ENCODE measurements at regions not wholly inside any gene's neighbourhood (a gene's known extent, or its start where the extent isn't known, plus 50 kb on each side); places are given as distances from the start of the nearest gene placed in this dataset.

- no TSS peak for BruUV-seq (replicated peaks)
- H3K4me3 ChIP-seq (replicated peaks in 1 of 3; ENCODE audit: insufficient read depth in 1 of 3, low read depth in 1 of 3, low read length in 3 of 3): no peak overlapping the region
- H3K36me3 ChIP-seq (ENCODE audit: control insufficient read depth in 2 of 2, extremely low read depth in 1 of 2, insufficient read depth in 2 of 2, low read length in 2 of 2): no peaks in the 10 kb centered on the region
- no peak overlapping the region for H3K9ac ChIP-seq (replicated peaks; ENCODE audit: extremely low read depth, insufficient read depth, low read length)
- no peak for DNase-seq (ENCODE audit: low read depth, low spot score)
- FAIRE-seq: no peak
- no peak overlapping the region for H2AFZ ChIP-seq (ENCODE audit: low read depth, low read length)
- H3K27ac ChIP-seq (ENCODE audit: insufficient read depth, low read depth, low read length): no peak overlapping the region
- peaks cover 9% of the 10 kb centered on the region for H3K9me3 ChIP-seq (replicated peaks; ENCODE audit: control insufficient read depth, insufficient read depth, low read length)
- H3K9me1 ChIP-seq (replicated peaks; ENCODE audit: control insufficient read depth, extremely low read depth, insufficient read depth, low read length): no peaks in the 10 kb centered on the region
- intact Hi-C loops (cut with micrococcal nuclease) (no loop called here), dilution Hi-C loops (cut with MboI; ENCODE audit: extremely low pct_ligation_motif_present, low sequenced_read_pairs) (no loop called here)
- H4K20me1 ChIP-seq (replicated peaks; ENCODE audit: control insufficient read depth, extremely low read depth, insufficient read depth, low read length): no peaks in the 10 kb centered on the region
- TF ChIP-seq POLR2A (IDR thresholded peaks at IDR 0.05; ENCODE audit: low read depth, low read length) (no peak), JUN (IDR thresholded peaks at IDR 0.05; ENCODE audit: borderline replicate concordance, insufficient read depth, insufficient read length, low read depth) (no peak), MAX (IDR thresholded peaks at IDR 0.05; ENCODE audit: insufficient read depth, insufficient read length) (no peak), POLR2AphosphoS5 (IDR thresholded peaks at IDR 0.05; ENCODE audit: insufficient read depth, low read depth, low read length) (no peak), CTCF (IDR thresholded peaks at IDR 0.05; ENCODE audit: extremely low read depth in 1 of 2, insufficient read depth in 1 of 2, low read depth in 1 of 2, low read length in 2 of 2) (no peak)
- CTCF ChIA-PET: no interaction called here
- H3K27me3 ChIP-seq (ENCODE audit: control insufficient read depth in 2 of 2, insufficient read depth in 2 of 2, low read length in 2 of 2): no peaks in the 10 kb centered on the region
- H3K4me2 ChIP-seq (ENCODE audit: insufficient read depth, low read length): no peak overlapping the region
- no peaks in the 10 kb centered on the region for H3K79me2 ChIP-seq (ENCODE audit: control insufficient read depth, insufficient read depth, low read length)
- POLR2A ChIA-PET: no interaction called here
- H3K4me1 ChIP-seq (ENCODE audit: control insufficient read depth, extremely low read depth, insufficient read depth, low read length): no peaks in the 10 kb centered on the region
Measured at GRCh38 chr16:5861241-5861640, 763.6 kb upstream of the EEF2KMT start.

GRCh38 chr16:5858180-5858579 lies 760.6 kb upstream of the EEF2KMT start:
- dilution Hi-C loops (cut with MboI; ENCODE audit: extremely low pct_ligation_motif_present, low sequenced_read_pairs): no loop called here
- Histone ChIP-seq H3K27ac (ENCODE audit: insufficient read depth, low read depth, low read length) (no peak overlapping the region), H3K4me2 (ENCODE audit: insufficient read depth, low read length) (no peak overlapping the region), H3K9me1 (replicated peaks; ENCODE audit: control insufficient read depth, extremely low read depth, insufficient read depth, low read length) (no peaks in the 10 kb centered on the region), H2AFZ (ENCODE audit: low read depth, low read length) (no peak overlapping the region), H3K27me3 (ENCODE audit: control insufficient read depth in 2 of 2, insufficient read depth in 2 of 2, low read length in 2 of 2) (no peaks in the 10 kb centered on the region), H3K79me2 (ENCODE audit: control insufficient read depth, insufficient read depth, low read length) (no peaks in the 10 kb centered on the region), H3K4me1 (ENCODE audit: control insufficient read depth, extremely low read depth, insufficient read depth, low read length) (no peaks in the 10 kb centered on the region), H3K9ac (replicated peaks; ENCODE audit: extremely low read depth, insufficient read depth, low read length) (no peak overlapping the region), H3K36me3 (ENCODE audit: control insufficient read depth in 2 of 2, extremely low read depth in 1 of 2, insufficient read depth in 2 of 2, low read length in 2 of 2) (no peaks in the 10 kb centered on the region), H3K9me3 (replicated peaks; ENCODE audit: control insufficient read depth, insufficient read depth, low read length) (peaks cover 5% of the 10 kb centered on the region), H4K20me1 (replicated peaks; ENCODE audit: control insufficient read depth, extremely low read depth, insufficient read depth, low read length) (no peaks in the 10 kb centered on the region), H3K4me3 (replicated peaks in 1 of 3; ENCODE audit: insufficient read depth in 1 of 3, low read depth in 1 of 3, low read length in 3 of 3) (no peak overlapping the region)
- intact Hi-C loops (cut with micrococcal nuclease): no loop called here
- ChIA-PET POLR2A (no interaction called here), CTCF (no interaction called here)
- no peak for TF ChIP-seq MAX (IDR thresholded peaks at IDR 0.05; ENCODE audit: insufficient read depth, insufficient read length)
- TF ChIP-seq EZH2 (IDR thresholded peaks at IDR 0.05; ENCODE audit: borderline replicate concordance, low read depth, low read length, severe bottlenecking): no peak
- TF ChIP-seq JUN (IDR thresholded peaks at IDR 0.05; ENCODE audit: borderline replicate concordance, insufficient read depth, insufficient read length, low read depth): no peak
- TF ChIP-seq MYC (IDR thresholded peaks at IDR 0.05; ENCODE audit: low read depth, low read length): no peak
- no peak for TF ChIP-seq FOS (IDR thresholded peaks at IDR 0.05; ENCODE audit: borderline replicate concordance, insufficient read depth, low read length)
- no peak for TF ChIP-seq CTCF (IDR thresholded peaks at IDR 0.05; ENCODE audit: extremely low read depth in 1 of 2, insufficient read depth in 1 of 2, low read depth in 1 of 2, low read length in 2 of 2)
- no peak for TF ChIP-seq POLR2A (IDR thresholded peaks at IDR 0.05; ENCODE audit: low read depth, low read length)
- no peak for TF ChIP-seq GATA2 (IDR thresholded peaks at IDR 0.05; ENCODE audit: insufficient read depth, insufficient read length, low read depth, low read length)
- TF ChIP-seq POLR2AphosphoS5 (IDR thresholded peaks at IDR 0.05; ENCODE audit: insufficient read depth, low read depth, low read length): no peak
- DNase-seq (ENCODE audit: low read depth, low spot score) (no peak), FAIRE-seq (no peak)
- no TSS peak for BruUV-seq (replicated peaks)
